ENCODE measurements at regions not wholly inside any gene's neighbourhood (a gene's known extent, or its start where the extent isn't known, plus 50 kb on each side); places are given as distances from the start of the nearest gene placed in this dataset.

DNA sequence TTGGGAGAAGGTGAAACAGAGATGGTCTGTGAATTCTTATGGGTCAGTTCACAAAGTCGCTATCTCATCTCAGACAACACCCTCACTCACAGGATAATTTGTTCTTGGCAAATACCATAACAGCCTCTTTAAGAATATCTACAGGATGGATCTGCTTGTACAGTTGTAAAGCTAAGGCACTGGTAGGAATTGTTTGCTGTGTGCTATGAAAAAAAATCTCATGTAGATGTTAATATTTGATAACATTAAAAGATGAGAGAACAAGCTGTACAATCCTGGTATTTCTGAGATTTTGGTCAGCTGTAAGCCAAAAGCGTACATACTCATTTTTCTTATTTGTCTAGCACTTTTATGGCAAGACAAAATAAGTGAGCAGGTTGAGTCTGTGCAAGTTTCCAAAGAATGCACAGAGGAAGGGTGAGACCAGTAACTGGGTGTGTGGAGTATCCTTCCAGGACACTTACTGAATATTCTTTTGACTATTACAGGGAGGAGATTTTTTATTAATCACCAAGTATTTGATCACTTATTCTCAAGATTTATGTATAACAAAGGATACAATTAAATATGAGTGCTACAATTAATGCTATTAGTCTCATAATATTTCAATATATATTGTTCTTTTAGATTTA is 814.5 kb upstream of the MIR17HG start:
- H3K4me3 ChIP-seq: no peak overlapping the region
- no peaks in the 10 kb centered on the region for H3K36me3 ChIP-seq
- TF ChIP-seq, protein P1, sequence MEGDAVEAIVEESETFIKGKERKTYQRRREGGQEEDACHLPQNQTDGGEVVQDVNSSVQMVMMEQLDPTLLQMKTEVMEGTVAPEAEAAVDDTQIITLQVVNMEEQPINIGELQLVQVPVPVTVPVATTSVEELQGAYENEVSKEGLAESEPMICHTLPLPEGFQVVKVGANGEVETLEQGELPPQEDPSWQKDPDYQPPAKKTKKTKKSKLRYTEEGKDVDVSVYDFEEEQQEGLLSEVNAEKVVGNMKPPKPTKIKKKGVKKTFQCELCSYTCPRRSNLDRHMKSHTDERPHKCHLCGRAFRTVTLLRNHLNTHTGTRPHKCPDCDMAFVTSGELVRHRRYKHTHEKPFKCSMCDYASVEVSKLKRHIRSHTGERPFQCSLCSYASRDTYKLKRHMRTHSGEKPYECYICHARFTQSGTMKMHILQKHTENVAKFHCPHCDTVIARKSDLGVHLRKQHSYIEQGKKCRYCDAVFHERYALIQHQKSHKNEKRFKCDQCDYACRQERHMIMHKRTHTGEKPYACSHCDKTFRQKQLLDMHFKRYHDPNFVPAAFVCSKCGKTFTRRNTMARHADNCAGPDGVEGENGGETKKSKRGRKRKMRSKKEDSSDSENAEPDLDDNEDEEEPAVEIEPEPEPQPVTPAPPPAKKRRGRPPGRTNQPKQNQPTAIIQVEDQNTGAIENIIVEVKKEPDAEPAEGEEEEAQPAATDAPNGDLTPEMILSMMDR (IDR thresholded peaks at IDR 0.05): no peak
- TF ChIP-seq POLR2A (IDR thresholded peaks at IDR 0.05) (no peak), EP300 (IDR thresholded peaks at IDR 0.05) (no peak)
- no peak for DNase-seq
- no peaks in the 10 kb centered on the region for H3K27me3 ChIP-seq
- H3K4me1 ChIP-seq (ENCODE audit: insufficient read depth): no peaks in the 10 kb centered on the region
- H3K9me3 ChIP-seq: no peaks in the 10 kb centered on the region
- WGBS, 3 donors: 82 to 90% (median 88%) methylated on average over 2 of the region's 2 CpGs
- no peak overlapping the region for H3K27ac ChIP-seq
- intact Hi-C loops (cut with DNase I): no loop called here

DNA sequence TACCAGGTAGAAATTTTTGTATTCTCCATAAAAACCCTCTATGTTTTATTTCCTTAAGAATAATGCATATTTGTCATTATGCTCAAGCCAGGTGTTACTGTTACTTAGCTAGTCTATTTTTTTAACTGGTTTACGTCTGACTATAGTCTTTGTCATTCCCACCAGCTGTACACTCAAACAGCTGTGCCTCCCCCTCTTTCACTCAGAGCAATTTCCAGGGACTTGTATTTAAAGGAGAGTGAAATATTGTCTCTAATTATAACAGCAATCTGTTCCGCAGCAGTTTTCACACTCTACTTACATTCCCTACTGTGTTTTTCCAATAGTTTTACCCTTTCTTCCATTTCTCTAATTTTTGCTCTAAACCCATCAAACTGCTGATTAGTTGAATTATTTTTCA is 813.6 kb upstream of the MIR17HG start:
- no peak for DNase-seq
- 43 to 56% (median 51%) methylated on average over 2 of the region's 2 CpGs for WGBS, 3 donors

DNA sequence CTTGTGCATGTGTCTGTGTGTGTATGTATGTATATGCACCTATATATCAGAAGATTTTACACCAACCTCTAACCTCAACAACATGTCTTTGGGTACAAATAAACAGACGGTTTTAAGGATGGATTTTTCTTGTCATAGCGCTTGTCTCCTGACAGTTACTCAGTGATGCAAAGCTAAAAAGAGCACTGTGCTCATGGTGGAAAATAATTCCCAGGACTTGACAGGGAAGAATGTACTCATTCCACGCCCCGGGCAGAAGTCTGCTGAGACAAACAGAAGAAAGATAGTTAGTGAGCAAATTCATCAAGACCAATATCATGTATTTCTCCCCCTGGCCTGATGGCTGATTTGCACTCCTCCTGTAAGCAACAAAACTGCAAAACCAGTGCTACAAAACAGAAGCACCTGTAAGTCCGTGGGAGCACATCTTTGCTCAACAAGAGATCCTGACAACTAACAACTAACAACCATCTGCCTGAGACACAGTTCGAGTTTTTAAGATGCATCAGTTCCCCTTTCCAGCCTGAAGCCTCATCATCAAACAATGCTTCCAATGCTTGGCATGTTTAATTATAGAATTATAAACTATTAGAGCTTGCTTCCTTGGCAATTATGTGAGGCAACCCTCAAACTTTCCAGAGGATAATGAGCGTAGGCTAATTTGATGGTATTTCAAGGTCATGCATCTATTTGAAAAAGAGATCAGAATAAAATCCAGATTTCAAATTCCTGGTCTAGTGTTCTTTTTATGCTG is 812.7 kb upstream of the MIR17HG start:
- no peaks in the 10 kb centered on the region for H3K9me3 ChIP-seq
- no peak overlapping the region for H3K4me3 ChIP-seq
- WGBS, 3 donors: 35 to 44% (median 37%) methylated on average over 7 of the region's 7 CpGs
- H3K27me3 ChIP-seq: no peaks in the 10 kb centered on the region
- H3K36me3 ChIP-seq: no peaks in the 10 kb centered on the region
- TF ChIP-seq EP300 (IDR thresholded peaks at IDR 0.05): no peak
- no peak for DNase-seq
- intact Hi-C loops (cut with DNase I): no loop called here
- H3K27ac ChIP-seq: no peak overlapping the region
- H3K4me1 ChIP-seq (ENCODE audit: insufficient read depth): no peaks in the 10 kb centered on the region

More for the DNA sequence above, 813.6 kb upstream of the MIR17HG start:
- Histone ChIP-seq H3K4me3 (no peak overlapping the region), H3K27me3 (no peaks in the 10 kb centered on the region), H3K4me1 (ENCODE audit: insufficient read depth) (no peaks in the 10 kb centered on the region), H3K36me3 (no peaks in the 10 kb centered on the region), H3K9me3 (no peaks in the 10 kb centered on the region), H3K27ac (no peak overlapping the region)
- no peak for TF ChIP-seq POLR2A (IDR thresholded peaks at IDR 0.05)
- no peak for TF ChIP-seq EP300 (IDR thresholded peaks at IDR 0.05)
- TF ChIP-seq, protein P1 (IDR thresholded peaks at IDR 0.05): no peak
- intact Hi-C loops (cut with DNase I): no loop called here

DNA sequence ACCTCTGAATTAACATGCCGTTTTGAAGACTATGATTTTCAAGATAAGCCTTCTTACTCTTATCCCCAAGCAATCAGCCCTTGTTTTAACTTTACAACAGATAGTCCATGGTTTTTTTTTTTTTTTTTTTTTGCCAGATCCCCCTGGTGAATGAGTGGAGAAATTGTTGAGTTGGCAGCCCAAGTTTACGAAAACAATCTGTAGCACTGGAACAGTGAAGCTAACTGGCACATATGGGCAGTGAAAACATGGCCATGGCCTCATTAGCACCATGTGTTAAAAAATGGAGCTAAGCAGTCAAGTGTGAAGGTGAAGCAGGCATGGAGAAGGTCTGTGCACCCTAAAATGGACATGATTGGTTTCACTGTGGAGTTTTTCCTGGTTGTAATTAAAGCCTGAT is 812.1 kb upstream of the MIR17HG start:
- H3K36me3 ChIP-seq: no peaks in the 10 kb centered on the region
- DNase-seq: no peak
- H3K27ac ChIP-seq: no peak overlapping the region
- 51 to 61% (median 51%) methylated on average over 2 of the region's 2 CpGs for WGBS, 3 donors
- no peaks in the 10 kb centered on the region for H3K4me1 ChIP-seq (ENCODE audit: insufficient read depth)
- intact Hi-C loops (cut with DNase I): no loop called here
- no peaks in the 10 kb centered on the region for H3K9me3 ChIP-seq
- no peak overlapping the region for H3K4me3 ChIP-seq
- TF ChIP-seq, protein P1 (IDR thresholded peaks at IDR 0.05): no peak
- no peak for TF ChIP-seq POLR2A (IDR thresholded peaks at IDR 0.05)
- TF ChIP-seq EP300 (IDR thresholded peaks at IDR 0.05): no peak
- H3K27me3 ChIP-seq: no peaks in the 10 kb centered on the region

DNA sequence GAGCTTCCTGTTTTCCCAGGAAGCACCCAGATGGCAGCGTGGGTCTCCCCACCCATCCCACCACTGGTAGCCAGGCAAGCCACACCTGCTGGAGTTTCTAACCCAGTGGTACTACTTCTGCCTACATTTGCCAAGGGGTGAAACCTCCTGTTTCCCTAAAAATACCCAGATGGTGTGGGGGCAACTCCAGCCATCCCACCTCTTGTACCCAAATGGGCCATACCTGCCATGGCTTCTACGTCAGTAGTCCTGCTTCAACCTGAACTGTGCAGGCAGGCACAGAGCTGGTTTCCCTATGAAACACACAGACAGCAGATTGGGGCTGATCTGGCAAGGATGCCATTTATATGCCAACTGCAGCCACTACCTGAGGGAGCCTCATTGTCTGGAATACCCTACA is 809.4 kb upstream of the MIR17HG start:
- 88 to 94% (median 90%) methylated on average over 2 of the region's 2 CpGs for WGBS, 3 donors
- Histone ChIP-seq H3K9me3 (no peaks in the 10 kb centered on the region), H3K4me3 (no peak overlapping the region), H3K36me3 (no peaks in the 10 kb centered on the region), H3K27ac (no peak overlapping the region), H3K4me1 (ENCODE audit: insufficient read depth) (no peaks in the 10 kb centered on the region), H3K27me3 (no peaks in the 10 kb centered on the region)
- TF ChIP-seq, protein P1 (IDR thresholded peaks at IDR 0.05): no peak
- TF ChIP-seq POLR2A (IDR thresholded peaks at IDR 0.05) (no peak), EP300 (IDR thresholded peaks at IDR 0.05) (no peak)
- no peak for DNase-seq
- intact Hi-C loops (cut with DNase I): no loop called here

All from ovary (tissue), 7 donors.